ENCODE measurements at regions not wholly inside any gene's neighbourhood (a gene's known extent, or its start where the extent isn't known, plus 50 kb on each side); places are given as distances from the start of the nearest gene placed in this dataset.

DNA sequence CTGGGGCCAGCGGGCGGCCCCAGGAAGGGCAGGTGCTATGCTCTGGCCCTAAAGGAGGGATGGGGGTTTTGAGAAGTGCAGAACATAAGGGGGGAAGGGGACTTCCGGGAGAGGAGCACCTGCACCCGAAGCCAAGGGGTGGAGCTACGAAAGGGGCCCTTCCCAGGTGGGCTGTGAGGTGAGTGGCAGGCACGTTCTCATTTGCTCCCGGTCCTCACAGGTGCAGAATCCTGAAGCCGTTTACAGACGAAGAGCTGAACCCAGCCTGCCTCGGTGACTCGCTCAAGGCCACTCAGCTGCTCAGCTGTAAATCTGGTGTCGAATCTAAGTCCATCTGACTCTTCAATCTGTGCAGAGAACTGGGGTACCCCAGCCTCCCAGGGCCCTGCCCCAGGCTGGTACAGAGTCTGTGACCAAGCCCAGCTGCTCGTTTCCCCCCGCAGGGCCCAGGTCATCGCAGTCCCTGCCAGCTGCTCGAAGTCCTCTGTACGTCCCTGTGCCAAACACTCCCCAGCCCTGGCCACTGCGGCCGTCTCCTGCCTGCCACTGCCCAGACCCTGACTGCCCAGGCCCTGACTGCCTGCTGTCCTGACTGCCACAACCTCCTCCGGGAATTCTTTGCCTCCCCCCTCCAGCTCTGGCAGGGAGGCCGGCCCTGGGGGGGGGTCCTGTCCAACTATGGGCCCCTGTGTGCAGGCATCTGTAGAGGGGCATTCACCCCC, 53.8 kb upstream of the RXRA start:
- peaks cover 40% of the 10 kb centered on the region for H3K27me3 ChIP-seq (ENCODE audit: insufficient read depth, low read length)
- H3K36me3 ChIP-seq (ENCODE audit: insufficient read depth, low read length) = no peaks in the 10 kb centered on the region
- H3K79me2 ChIP-seq (ENCODE audit: control insufficient read depth, insufficient read depth, low read length, unreplicated experiment) = no peaks in the 10 kb centered on the region
- no peak overlapping the region for H2AFZ ChIP-seq (ENCODE audit: low read length, unreplicated experiment)
- no peaks in the 10 kb centered on the region for H3K4me1 ChIP-seq (ENCODE audit: control insufficient read depth, insufficient read depth, low read length, unreplicated experiment)
- no peak overlapping the region for H3K4me3 ChIP-seq (ENCODE audit: low read depth, low read length)
- H3K27ac ChIP-seq (ENCODE audit: low read depth, low read length) = no peak overlapping the region

DNA sequence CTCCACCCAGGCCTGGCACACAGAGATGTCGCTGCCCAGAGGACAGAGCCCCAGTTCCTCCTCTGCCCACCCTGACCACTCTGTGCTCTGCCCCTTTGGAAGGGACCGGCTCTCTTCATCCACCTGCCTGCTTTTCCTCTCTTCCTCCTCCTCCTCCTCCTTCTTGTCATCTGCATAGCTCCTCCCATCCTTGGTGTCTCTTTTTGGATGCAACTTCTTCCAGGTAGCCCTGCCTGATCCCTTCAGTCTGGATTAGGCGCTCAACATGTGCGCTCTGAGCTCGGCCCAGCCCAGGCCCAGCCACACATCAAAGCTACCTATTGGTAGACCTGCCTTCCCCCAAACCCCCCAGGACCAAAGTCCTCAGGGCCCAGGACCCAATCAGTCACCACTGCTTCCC, 52.6 kb upstream of the RXRA start:
- no peak overlapping the region for H3K27ac ChIP-seq (ENCODE audit: low read depth, low read length)
- H2AFZ ChIP-seq (ENCODE audit: low read length, unreplicated experiment) = no peak overlapping the region
- no peaks in the 10 kb centered on the region for H3K36me3 ChIP-seq (ENCODE audit: insufficient read depth, low read length)
- peaks cover 41% of the 10 kb centered on the region for H3K27me3 ChIP-seq (ENCODE audit: insufficient read depth, low read length)
- no peaks in the 10 kb centered on the region for H3K79me2 ChIP-seq (ENCODE audit: control insufficient read depth, insufficient read depth, low read length, unreplicated experiment)
- H3K4me3 ChIP-seq (ENCODE audit: low read depth, low read length) = no peak overlapping the region
- no peaks in the 10 kb centered on the region for H3K4me1 ChIP-seq (ENCODE audit: control insufficient read depth, insufficient read depth, low read length, unreplicated experiment)

DNA sequence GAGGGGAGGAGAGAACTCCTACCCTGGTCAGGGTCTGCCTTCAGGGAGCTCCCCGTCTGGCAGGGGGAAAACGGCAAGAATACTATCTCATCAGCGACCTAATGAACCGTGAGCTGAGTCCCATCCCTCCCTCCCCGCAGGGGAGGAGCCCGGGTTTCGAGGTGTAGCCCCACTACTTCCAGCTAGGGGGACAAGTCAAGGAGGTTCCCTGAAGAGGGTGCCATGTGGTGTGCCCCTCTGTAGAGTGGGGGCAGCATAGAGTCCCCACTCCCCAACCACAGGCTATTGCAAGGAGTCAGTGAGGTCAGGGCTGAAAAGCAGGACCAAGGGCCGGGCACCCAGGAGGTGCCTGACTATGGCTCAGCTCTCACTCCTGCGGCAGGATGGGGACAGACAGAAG, 50.9 kb upstream of the RXRA start:
- Histone ChIP-seq H3K27me3 (ENCODE audit: insufficient read depth, low read length) (peaks cover 42% of the 10 kb centered on the region), H3K36me3 (ENCODE audit: insufficient read depth, low read length) (no peaks in the 10 kb centered on the region), H3K79me2 (ENCODE audit: control insufficient read depth, insufficient read depth, low read length, unreplicated experiment) (no peaks in the 10 kb centered on the region), H3K4me3 (ENCODE audit: low read depth, low read length) (no peak overlapping the region), H3K4me1 (ENCODE audit: control insufficient read depth, insufficient read depth, low read length, unreplicated experiment) (no peaks in the 10 kb centered on the region), H3K27ac (ENCODE audit: low read depth, low read length) (no peak overlapping the region), H2AFZ (ENCODE audit: low read length, unreplicated experiment) (no peak overlapping the region)

DNA sequence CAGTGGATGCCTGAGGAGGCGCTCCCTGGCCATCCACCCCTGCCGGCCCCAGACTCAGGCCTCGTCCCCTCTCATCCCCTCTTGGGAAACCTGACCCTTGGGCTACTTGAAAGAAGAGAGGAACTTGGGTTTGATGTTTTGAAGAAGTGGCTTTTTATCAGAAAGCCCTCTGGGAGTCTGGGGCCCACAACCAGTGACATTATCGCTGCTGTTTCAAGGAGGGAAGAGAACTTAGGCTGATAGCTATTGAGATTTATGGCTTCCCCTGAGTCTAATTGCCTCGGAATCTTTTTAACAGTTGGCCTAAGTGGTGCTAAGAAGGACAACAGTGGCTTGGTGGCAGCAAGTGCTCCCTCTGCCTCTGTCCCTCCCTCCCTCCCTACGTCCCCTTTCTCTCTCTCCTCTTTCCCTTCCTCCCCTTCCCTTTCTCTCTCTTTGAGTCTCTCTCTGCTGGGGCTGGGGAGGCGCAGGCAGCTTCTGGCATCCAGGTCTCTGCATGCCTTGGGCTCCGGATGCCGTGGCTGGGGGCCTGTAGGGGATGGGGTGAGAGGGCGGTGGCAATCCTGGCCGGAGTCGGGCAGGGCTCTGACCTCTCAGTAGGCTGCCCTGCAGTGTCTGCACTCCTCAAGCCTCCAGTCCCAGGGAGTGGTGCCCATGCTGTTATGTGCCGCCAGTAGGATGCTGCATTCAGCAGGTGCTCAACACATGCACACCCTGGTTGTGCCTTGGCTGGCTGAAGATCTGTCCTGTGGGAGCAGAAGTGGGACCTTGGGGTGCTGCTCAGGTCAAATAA, 49.6 kb upstream of the RXRA start:
- H3K27ac ChIP-seq (ENCODE audit: low read depth, low read length) = no peak overlapping the region
- no peak overlapping the region for H2AFZ ChIP-seq (ENCODE audit: low read length, unreplicated experiment)
- H3K27me3 ChIP-seq (ENCODE audit: insufficient read depth, low read length) = peaks cover 31% of the 10 kb centered on the region
- H3K36me3 ChIP-seq (ENCODE audit: insufficient read depth, low read length) = no peaks in the 10 kb centered on the region
- H3K4me1 ChIP-seq (ENCODE audit: control insufficient read depth, insufficient read depth, low read length, unreplicated experiment) = no peaks in the 10 kb centered on the region
- H3K4me3 ChIP-seq (ENCODE audit: low read depth, low read length) = no peak overlapping the region
- no peaks in the 10 kb centered on the region for H3K79me2 ChIP-seq (ENCODE audit: control insufficient read depth, insufficient read depth, low read length, unreplicated experiment)
